MM.1S (cell line): ENCODE measurements at regions not wholly inside any gene's neighbourhood (a gene's known extent, or its start where the extent isn't known, plus 50 kb on each side); places are given as distances from the start of the nearest gene placed in this dataset.
A peak's percentile ranks its signal among the peaks of the same experiment; 100 is the strongest.

ENCODE experiments used
- DNase-seq: peaks from one replicate; pipeline ENCODE4 v3.0.0-alpha.2; 2015
- H2AFZ ChIP-seq: fragments of 300-600 bp; sonication (generic); 2 replicates; pipeline ENCODE4 v1.6.0; 2016; ENCODE audit warnings: antibody characterized with exemption, low read length
- H3F3A ChIP-seq: fragments of 300-600 bp; sonication (generic); 2 replicates; pipeline ENCODE4 v1.6.1; 2016; ENCODE audit warnings: mild to moderate bottlenecking, antibody characterized with exemption, low read length, moderate library complexity, mixed read lengths; ENCODE audit not compliant: insufficient read depth
- H3K27ac ChIP-seq: fragments of 300-600 bp; sonication (generic); 2 replicates; pipeline ENCODE4 v1.5.1; 2016; ENCODE audit warnings: mild to moderate bottlenecking, low read length
- H3K27me3 ChIP-seq: fragments of 300-600 bp; sonication (generic); replicated peaks from 2 replicates; pipeline ENCODE4 v1.6.0; 2016; ENCODE audit warnings: low read length; ENCODE audit not compliant: insufficient read depth
- H3K36me3 ChIP-seq: fragments of 300-600 bp; sonication (generic); replicated peaks from 2 replicates; pipeline ENCODE4 v1.6.1; 2016; ENCODE audit warnings: mild to moderate bottlenecking, low read length, mixed read lengths; ENCODE audit not compliant: insufficient read depth
- H3K4me1 ChIP-seq: fragments of 300-600 bp; sonication (generic); 2 replicates; pipeline ENCODE4 v1.6.1; 2016; ENCODE audit warnings: low read length, mixed read lengths
- H3K4me2 ChIP-seq: fragments of 300-600 bp; sonication (generic); 2 replicates; pipeline ENCODE4 v1.6.0; 2016; ENCODE audit warnings: low read depth, low read length
- H3K4me3 ChIP-seq: fragments of 300-600 bp; sonication (generic); 2 replicates; pipeline ENCODE4 v1.5.1; 2016; ENCODE audit warnings: low read length, mixed read lengths
- H3K79me2 ChIP-seq: fragments of 300-600 bp; sonication (generic); 2 replicates; pipeline ENCODE4 v1.6.1; 2016; ENCODE audit warnings: mixed run types, low read length, mixed read lengths
- H3K9ac ChIP-seq: fragments of 300-600 bp; sonication (generic); 2 replicates; pipeline ENCODE4 v1.6.1; 2016; ENCODE audit warnings: low read length, mixed read lengths
- H3K9me2 ChIP-seq: fragments of 300-600 bp; sonication (generic); replicated peaks from 2 replicates; pipeline ENCODE4 v1.6.1; 2016; ENCODE audit warnings: mild to moderate bottlenecking, low read length, mixed read lengths; ENCODE audit not compliant: insufficient read depth
- H3K9me3 ChIP-seq: fragments of 300-600 bp; sonication (generic); replicated peaks from 2 replicates; pipeline ENCODE4 v1.6.1; 2016; ENCODE audit warnings: mild to moderate bottlenecking, low read length, mixed read lengths; ENCODE audit not compliant: insufficient read depth
- H4K20me1 ChIP-seq: fragments of 300-600 bp; sonication (generic); 2 replicates; pipeline ENCODE4 v1.6.1; 2016; ENCODE audit warnings: mild to moderate bottlenecking, low read length, moderate library complexity, mixed read lengths; ENCODE audit not compliant: insufficient read depth
- EZH2 ChIP-seq: fragments of 300-600 bp; sonication (generic); optimal IDR thresholded peaks from 2 replicates; pipeline ENCODE3; 2017; ENCODE audit warnings: low read depth, mild to moderate bottlenecking, antibody characterized with exemption, low read length, mixed read lengths
- EZH2phosphoT487 ChIP-seq: fragments of 300-600 bp; sonication (generic); IDR thresholded peaks from 2 replicates; pipeline ENCODE4 v1.6.1; 2018; ENCODE audit warnings: antibody characterized with exemption, low read length
- TF ChIP-seq, protein P1 (sequence below): fragments of 300-600 bp; sonication (generic); IDR thresholded peaks from 2 replicates; pipeline ENCODE4 v1.5.1; 2016; ENCODE audit warnings: antibody characterized with exemption, low read length, mixed read lengths

DNA sequence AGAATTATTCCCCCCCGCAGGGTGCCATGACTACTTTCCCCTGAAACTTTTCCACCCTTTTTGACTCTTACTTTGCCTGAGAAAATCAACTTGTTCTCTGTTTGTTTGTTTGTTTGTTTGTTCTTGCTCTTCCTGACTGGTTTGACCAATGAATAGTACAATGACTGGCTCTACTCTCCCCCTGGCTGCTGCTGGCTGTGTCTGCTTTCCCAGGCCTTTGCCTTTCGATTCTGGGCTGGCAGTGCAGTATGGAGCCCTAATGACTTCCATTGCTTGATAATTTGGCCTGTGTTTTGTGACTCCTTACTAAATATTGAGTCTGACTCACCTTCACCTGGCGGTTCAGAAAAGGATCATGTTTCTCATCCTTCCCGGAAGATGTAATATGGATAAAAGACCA, 241.1 kb downstream of the TMEM182 start:
- H3K4me3 ChIP-seq = no peak overlapping the region
- peaks cover 34% of the 10 kb centered on the region for H3F3A ChIP-seq
- TF ChIP-seq, protein P1, sequence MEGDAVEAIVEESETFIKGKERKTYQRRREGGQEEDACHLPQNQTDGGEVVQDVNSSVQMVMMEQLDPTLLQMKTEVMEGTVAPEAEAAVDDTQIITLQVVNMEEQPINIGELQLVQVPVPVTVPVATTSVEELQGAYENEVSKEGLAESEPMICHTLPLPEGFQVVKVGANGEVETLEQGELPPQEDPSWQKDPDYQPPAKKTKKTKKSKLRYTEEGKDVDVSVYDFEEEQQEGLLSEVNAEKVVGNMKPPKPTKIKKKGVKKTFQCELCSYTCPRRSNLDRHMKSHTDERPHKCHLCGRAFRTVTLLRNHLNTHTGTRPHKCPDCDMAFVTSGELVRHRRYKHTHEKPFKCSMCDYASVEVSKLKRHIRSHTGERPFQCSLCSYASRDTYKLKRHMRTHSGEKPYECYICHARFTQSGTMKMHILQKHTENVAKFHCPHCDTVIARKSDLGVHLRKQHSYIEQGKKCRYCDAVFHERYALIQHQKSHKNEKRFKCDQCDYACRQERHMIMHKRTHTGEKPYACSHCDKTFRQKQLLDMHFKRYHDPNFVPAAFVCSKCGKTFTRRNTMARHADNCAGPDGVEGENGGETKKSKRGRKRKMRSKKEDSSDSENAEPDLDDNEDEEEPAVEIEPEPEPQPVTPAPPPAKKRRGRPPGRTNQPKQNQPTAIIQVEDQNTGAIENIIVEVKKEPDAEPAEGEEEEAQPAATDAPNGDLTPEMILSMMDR = no peak
- no peak for TF ChIP-seq EZH2
- TF ChIP-seq EZH2phosphoT487 = no peak
- no peaks in the 10 kb centered on the region for H4K20me1 ChIP-seq
- no peak overlapping the region for H3K27ac ChIP-seq
- H2AFZ ChIP-seq = no peak overlapping the region
- no peaks in the 10 kb centered on the region for H3K27me3 ChIP-seq
- H3K9me2 ChIP-seq = no peaks in the 10 kb centered on the region
- no peak for DNase-seq
- no peaks in the 10 kb centered on the region for H3K36me3 ChIP-seq
- H3K9me3 ChIP-seq = no peaks in the 10 kb centered on the region
- H3K4me2 ChIP-seq = no peak overlapping the region
- no peak overlapping the region for H3K9ac ChIP-seq
- peaks cover 31% of the 10 kb centered on the region for H3K4me1 ChIP-seq
- no peaks in the 10 kb centered on the region for H3K79me2 ChIP-seq

DNA sequence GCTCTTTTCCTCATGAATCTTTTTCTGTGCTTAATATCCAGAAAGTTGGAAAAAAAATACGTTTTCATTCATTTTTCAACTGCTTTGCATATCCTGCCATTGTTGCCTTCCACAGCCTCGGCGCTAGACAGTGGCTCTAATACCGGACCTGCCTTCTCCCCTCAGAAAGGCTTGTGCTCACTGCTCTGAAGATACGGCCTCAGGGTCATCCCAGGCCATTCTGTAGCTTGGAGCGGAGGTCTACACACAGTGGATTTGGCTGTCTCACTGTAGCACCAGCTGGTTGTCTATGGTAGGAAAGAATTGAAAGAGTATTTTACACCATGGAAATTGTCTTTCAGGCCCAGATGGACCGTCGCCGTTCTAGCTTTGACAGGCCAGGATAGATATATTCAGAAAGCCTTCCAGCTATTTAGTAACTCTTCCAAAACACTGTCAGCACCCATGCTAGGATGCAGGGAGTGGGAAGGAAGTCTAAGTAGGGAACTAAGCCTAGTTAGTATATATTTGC, 242.0 kb downstream of the TMEM182 start:
- H3K79me2 ChIP-seq = no peaks in the 10 kb centered on the region
- no peak for DNase-seq
- no peak overlapping the region for H2AFZ ChIP-seq
- no peak for TF ChIP-seq EZH2
- no peak for TF ChIP-seq EZH2phosphoT487
- TF ChIP-seq, protein P1 = no peak
- no peaks in the 10 kb centered on the region for H3K9me2 ChIP-seq
- H3K4me1 ChIP-seq = peaks cover 31% of the 10 kb centered on the region
- no peaks in the 10 kb centered on the region for H4K20me1 ChIP-seq
- no peaks in the 10 kb centered on the region for H3K9me3 ChIP-seq
- peak overlapping the region; percentile 52 for H3K4me2 ChIP-seq
- H3K27ac ChIP-seq = peak overlapping the region; percentile 66; the same call in 1 of the 2 replicates
- no peak overlapping the region for H3K9ac ChIP-seq
- H3F3A ChIP-seq = peaks cover 34% of the 10 kb centered on the region
- no peaks in the 10 kb centered on the region for H3K36me3 ChIP-seq
- 0 out of 2 replicates have a peak overlapping the region, but pooled peaks have one; percentile 5 for H3K4me3 ChIP-seq
- H3K27me3 ChIP-seq = no peaks in the 10 kb centered on the region

DNA sequence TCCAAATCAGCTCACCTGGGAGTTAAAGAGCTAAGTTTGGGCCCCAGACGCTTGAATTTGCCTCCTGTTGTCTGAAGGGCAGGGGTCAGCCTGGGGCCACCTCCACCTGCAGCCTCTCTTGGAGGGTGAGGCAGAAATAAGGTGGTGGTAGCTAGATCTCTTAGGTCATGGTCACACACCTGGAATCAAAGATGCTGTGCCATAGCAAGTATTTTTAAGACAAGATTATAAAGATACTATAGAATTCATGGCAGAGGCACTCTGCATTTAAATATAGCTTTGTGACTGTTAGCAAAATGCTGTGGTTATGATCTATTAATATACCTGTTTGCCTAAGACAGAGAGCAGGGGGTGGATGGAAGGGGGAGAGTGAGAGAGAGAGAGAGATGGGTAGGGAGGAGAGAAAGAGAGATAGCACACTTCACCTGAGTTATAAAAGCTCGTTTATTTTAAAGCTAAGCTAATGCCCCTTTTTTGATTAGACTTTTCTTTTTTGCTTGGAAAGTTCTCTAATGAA, 242.7 kb downstream of the TMEM182 start:
- H3K4me1 ChIP-seq = peaks cover 26% of the 10 kb centered on the region
- no peak overlapping the region for H2AFZ ChIP-seq
- H3K27ac ChIP-seq = peak overlapping the region; percentile 66; the same call in 1 of the 2 replicates
- H3K79me2 ChIP-seq = no peaks in the 10 kb centered on the region
- DNase-seq = peak; percentile 87
- H3K4me3 ChIP-seq = peak overlapping the region; percentile 5; the same call in 1 of the 2 replicates
- peak overlapping the region; percentile 3; the same call in 1 of the 2 replicates for H3K9ac ChIP-seq
- H4K20me1 ChIP-seq = no peaks in the 10 kb centered on the region
- no peaks in the 10 kb centered on the region for H3K27me3 ChIP-seq
- H3F3A ChIP-seq = peaks cover 33% of the 10 kb centered on the region
- H3K9me2 ChIP-seq = no peaks in the 10 kb centered on the region
- no peaks in the 10 kb centered on the region for H3K9me3 ChIP-seq
- TF ChIP-seq EZH2 = no peak
- TF ChIP-seq EZH2phosphoT487 = no peak
- TF ChIP-seq, protein P1 = no peak
- peak overlapping the region; percentile 52 for H3K4me2 ChIP-seq
- H3K36me3 ChIP-seq = no peaks in the 10 kb centered on the region
